ENCODE measurements at regions not wholly inside any gene's neighbourhood (a gene's known extent, or its start where the extent isn't known, plus 50 kb on each side); places are given as distances from the start of the nearest gene placed in this dataset.

GRCh38 chr2:237030382-237030781 lies 55.3 kb upstream of the COPS8 start:
- no peak for TF ChIP-seq POLR2A (IDR thresholded peaks at IDR 0.05; ENCODE audit: low read length)
- no peak for TF ChIP-seq GATA1 (IDR thresholded peaks at IDR 0.05; ENCODE audit: low read depth, low read length)

Measured in erythroblast (primary cell).